BJ (cell line): ENCODE measurements at regions not wholly inside any gene's neighbourhood (a gene's known extent, or its start where the extent isn't known, plus 50 kb on each side); places are given as distances from the start of the nearest gene placed in this dataset.
"Not testable (repeated sequence)": the region's sequence is repeated elsewhere in the genome, so short reads cannot be mapped to it uniquely, and the experiment has no call there.

Source experiments
- CTCF ChIA-PET: fragments of 350-600 bp; formaldehyde crosslinking; extraction: SDS; loops from one replicate; lab custom pipeline; 2021; ENCODE audit warnings: antibody characterized with exemption, inconsistent platforms; lab: Yijun Ruan, JAX
- POLR2A ChIA-PET: fragments of 300-600 bp; sonication (Branson Sonifier 250); formaldehyde crosslinking; extraction: SDS; loops from one replicate; lab custom pipeline; 2021; ENCODE audit warnings: antibody characterized with exemption; lab: Charles Lee
- DNase-seq: peaks from one replicate; pipeline ENCODE4 v3.0.0-alpha.2; 2011; ENCODE audit warnings: low read depth
- H3K27me3 ChIP-seq: 2 replicates; pipeline ENCODE4 v1.6.0; 2011; ENCODE audit warnings: low read length; ENCODE audit not compliant: control insufficient read depth, insufficient read depth
- H3K36me3 ChIP-seq: 2 replicates; pipeline ENCODE4 v1.5.1; 2011; ENCODE audit warnings: low read length; ENCODE audit not compliant: control insufficient read depth, insufficient read depth
- H3K4me3 ChIP-seq: 2 replicates; pipeline ENCODE4 v1.5.1; 2011; ENCODE audit warnings: low read depth, mild to moderate bottlenecking, control low read depth, low read length

DNA sequence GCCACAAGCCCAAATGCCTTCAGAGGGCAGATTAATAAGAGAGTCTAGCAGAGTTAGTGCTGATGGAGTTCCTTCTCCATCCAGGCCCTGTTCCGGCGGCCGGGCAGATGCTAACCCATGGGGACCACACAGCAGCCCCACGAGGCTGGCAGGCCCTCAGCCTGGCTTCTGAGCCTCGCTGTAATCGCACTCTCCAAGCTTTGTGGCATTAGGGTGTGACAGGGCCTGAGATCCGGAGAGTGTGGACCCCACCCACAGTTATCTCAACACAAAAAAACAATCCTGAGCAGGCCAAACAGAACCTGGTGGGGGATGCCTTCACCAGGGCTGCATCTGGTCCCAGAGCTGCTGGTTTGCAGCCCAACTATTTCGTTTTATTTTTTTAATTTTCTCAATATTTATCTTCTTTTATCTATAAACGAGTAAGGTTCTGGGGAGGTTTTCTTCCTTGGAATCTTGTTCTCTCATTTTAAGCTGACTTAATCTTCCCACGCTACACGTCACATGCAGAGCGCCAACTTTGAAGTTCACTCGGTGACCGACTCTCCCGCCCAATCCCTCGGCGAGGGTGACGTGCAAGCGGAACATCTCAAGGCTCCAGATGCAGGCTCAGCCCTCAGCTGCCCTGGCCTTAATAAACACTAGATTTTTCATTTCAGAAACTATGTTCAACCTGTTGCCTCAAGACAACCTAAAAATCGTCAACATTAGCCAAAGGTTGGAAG is 372.4 kb downstream of the BCL2L11 start:
- CTCF ChIA-PET, H3K36me3 ChIP-seq, DNase-seq, H3K27me3 ChIP-seq, POLR2A ChIA-PET: not testable (repeated sequence)
- peak overlapping the region; percentile 51 for H3K4me3 ChIP-seq

DNA sequence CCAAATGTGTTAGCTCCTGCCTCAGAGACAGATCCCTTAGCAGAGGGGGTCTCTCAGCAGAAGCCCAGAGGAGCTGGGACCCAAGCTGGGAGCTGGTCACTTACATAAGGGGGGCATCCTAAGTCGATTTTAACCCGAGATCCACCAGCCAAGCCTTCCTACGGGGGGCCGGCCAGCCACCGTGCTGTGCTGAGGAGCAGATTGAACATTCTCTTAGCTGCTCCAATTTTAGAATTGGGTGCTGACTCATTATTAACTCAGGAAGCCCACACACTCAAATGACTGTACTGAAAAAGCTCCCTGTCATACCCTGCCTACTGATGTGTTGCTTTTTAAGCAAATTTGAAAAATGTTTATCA is 373.0 kb downstream of the BCL2L11 start:
- POLR2A ChIA-PET, H3K27me3 ChIP-seq, DNase-seq, H3K36me3 ChIP-seq, CTCF ChIA-PET: not testable (repeated sequence)
- H3K4me3 ChIP-seq, result peak overlapping the region; percentile 51

DNA sequence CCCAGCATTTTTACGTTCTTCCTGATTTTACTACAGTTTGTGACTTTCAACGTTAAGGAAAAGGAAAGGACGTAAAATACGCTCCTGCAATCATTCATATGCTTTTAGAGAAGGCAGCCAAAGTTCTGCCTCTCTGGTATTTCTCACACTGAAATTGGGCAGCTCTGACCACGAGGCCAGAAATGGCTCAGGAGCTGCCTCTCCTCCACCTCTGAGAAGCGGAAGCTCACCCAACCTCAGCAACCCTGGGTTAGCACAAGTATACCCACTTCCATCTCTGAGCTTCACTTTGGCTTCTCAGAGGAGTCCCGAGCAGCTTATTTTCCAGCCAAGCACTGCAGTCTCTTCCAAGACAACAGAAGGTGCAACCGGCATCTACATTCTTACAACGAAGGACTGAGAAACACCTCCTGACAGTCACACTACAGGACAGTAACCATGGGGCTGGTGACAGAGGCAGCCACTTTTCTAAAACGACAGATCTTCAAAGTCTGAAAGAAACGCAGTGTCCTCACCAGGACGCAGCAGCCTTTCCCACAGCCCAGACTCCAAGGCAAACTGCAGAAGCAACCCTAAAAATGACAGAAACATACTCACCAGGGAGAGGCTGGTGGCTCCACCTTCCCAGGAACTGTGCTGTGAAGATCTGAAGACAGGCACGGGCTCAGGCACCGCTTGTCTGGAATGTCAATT is 373.7 kb downstream of the BCL2L11 start:
- H3K36me3 ChIP-seq, H3K27me3 ChIP-seq, CTCF ChIA-PET, DNase-seq, POLR2A ChIA-PET: not testable (repeated sequence)
- peak overlapping the region; percentile 49 for H3K4me3 ChIP-seq

DNA sequence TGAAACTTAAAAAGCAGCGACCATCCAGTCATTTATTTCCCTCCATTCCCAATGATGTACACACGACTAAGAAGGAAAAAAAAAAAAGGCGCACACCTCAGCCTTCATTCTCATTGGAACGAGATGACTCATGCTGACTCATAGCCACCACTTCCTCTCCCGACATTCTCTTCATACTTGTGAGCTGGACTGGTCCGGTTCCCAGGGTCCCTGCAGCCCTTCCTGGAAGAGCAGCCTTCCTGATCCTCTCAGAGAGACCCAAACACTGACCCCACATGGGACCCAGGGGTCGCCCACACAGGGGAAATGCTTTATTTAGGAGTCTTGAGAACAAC is 374.2 kb downstream of the BCL2L11 start:
- H3K4me3 ChIP-seq, result peak overlapping the region; percentile 49
- H3K27me3 ChIP-seq, POLR2A ChIA-PET, CTCF ChIA-PET, H3K36me3 ChIP-seq, DNase-seq: not testable (repeated sequence)

DNA sequence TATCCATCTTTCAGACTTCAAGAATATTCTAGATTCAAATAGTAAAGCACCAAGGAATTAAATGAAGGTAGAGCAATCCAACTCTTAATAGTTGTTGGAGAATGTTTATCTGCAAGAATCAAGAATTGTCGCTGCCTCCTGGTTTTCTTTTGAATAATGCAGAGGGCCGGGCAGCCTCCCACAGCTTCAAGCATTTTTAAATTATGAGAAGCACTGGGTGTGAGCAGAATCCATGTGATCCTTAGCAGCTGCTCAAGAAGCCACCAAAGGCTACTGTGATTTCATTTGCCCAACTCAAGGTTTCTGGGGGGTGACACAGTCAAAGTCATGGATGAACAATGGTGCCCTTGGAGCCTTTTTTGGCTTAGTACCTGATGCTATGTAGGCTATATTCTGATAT is 374.9 kb downstream of the BCL2L11 start:
- H3K4me3 ChIP-seq, POLR2A ChIA-PET: not testable (repeated sequence)
- DNase-seq, result peak; percentile 27

DNA sequence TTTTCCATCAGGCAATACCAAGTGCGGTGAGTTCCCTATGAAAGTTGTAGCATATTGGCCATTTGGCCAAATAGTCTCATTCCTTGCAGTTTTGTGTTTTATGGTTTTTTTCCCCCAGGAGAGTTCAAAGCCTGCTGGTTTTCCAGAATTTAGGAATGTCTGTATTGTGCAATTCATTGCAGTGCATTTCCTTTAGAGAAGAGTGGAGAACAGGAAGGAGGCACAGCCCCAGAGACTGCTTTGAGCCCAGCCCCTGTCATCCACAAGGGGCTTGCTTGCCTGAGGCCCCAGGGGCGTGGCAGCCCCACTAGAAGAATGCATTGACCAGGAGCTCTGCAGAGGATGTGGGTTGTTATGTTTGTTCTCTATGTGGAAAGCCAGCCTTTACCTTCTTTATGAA is 375.5 kb downstream of the BCL2L11 start:
- H3K27me3 ChIP-seq, POLR2A ChIA-PET, CTCF ChIA-PET, H3K36me3 ChIP-seq, H3K4me3 ChIP-seq: not testable (repeated sequence)
- peak; percentile 45 for DNase-seq

More for the DNA sequence above, 374.9 kb downstream of the BCL2L11 start:
- H3K36me3 ChIP-seq, H3K27me3 ChIP-seq, CTCF ChIA-PET: not testable (repeated sequence)

DNA sequence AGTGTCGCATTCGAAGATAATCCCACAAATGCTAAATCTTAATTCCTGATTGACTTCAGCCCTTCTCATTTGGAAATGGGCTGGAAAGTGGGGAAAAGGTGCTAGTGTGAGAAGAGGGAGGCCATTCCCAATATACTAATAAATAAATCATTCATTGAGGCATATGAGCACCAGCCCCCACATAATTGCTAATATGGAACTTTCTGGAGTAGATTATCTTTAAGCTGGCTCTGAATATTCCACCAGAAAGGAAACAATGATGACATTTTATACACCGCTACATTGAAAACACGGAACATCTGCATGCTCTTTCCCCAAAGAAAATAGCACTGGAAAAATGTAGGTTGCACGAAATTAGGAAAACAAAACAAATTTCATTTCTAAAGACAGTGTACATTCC is 376.1 kb downstream of the BCL2L11 start:
- DNase-seq, H3K27me3 ChIP-seq, H3K4me3 ChIP-seq, H3K36me3 ChIP-seq, POLR2A ChIA-PET, CTCF ChIA-PET: not testable (repeated sequence)

DNA sequence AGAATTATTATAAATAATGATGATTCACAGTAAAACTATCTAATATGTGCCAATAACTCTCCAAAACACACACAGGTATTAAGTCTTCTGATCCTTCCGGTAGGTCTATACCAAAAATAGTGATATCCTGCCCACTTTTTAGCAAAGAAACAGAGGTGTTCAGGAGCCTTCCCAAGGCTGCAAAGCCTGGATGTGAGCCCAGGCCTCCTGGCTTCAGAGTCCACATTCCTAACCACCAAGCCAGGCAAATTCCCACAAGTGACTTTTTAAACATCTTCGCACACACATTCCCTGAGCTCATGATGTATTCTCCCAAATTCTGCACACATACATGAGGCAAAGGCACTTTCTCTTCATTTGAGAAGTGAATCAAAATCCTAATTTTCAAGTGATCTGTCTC is 376.6 kb downstream of the BCL2L11 start:
- DNase-seq, result peak; percentile 23
- H3K4me3 ChIP-seq, H3K36me3 ChIP-seq, POLR2A ChIA-PET, CTCF ChIA-PET, H3K27me3 ChIP-seq: not testable (repeated sequence)

DNA sequence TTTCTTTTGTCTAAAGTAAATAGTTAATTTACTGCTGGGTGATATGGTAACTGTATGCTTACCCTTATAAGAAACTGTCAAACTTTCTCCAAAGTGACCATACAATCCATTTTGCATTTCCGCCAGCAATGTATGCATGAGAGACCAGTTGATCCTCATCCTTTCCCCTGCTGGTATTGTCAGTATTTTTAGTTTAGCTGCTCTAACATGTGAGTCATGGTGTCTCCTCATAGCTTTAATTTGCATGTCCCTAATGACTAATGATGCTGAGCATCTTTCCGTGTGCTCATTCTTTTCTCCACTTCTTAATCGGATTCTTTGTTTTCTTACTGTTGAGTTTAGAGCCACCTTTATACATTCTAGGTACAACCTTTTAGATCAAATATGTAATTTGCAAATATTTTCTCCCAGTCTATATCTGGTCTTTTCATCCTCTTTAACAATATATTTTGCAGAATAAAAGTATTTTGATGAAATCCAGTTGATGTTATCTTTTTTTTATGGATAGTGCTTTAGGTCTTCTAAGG is 379.9 kb downstream of the BCL2L11 start:
- H3K27me3 ChIP-seq, CTCF ChIA-PET, H3K4me3 ChIP-seq, POLR2A ChIA-PET, DNase-seq, H3K36me3 ChIP-seq: not testable (repeated sequence)

DNA sequence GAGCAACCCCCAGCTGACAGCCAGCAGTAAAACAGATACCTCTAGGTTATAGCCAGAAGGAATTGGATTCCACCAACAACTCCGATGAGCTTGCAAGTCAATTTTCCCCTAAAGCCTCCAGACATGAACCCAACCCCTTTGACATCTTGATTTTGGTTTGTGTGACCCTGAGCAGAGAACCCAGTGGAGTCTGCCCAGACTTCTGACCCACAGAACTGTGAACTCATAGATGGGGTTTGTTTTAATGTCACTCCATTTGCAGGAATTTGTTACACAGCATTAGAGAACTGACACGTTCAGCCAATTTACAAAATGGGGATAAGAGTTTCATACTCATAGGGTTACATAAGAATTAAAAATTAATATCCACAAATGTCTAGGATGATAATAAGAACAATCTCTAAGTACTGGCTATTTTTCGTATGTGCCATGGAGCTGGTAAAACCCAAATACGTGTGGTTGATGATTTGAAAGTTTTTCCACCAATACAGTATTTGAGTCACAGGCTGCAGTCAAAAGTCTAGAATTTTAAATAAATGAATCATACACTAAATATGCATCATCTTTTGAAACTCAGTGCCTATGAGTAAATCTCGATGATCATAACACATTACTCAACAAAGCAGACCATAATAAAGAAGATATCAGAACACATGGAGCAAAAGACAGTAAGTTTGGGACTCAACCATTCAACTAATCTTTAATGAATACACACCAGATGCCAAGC is 380.0 kb downstream of the ANAPC1 start:
- H3K4me3 ChIP-seq, POLR2A ChIA-PET, DNase-seq, CTCF ChIA-PET, H3K27me3 ChIP-seq, H3K36me3 ChIP-seq: not testable (repeated sequence)

DNA sequence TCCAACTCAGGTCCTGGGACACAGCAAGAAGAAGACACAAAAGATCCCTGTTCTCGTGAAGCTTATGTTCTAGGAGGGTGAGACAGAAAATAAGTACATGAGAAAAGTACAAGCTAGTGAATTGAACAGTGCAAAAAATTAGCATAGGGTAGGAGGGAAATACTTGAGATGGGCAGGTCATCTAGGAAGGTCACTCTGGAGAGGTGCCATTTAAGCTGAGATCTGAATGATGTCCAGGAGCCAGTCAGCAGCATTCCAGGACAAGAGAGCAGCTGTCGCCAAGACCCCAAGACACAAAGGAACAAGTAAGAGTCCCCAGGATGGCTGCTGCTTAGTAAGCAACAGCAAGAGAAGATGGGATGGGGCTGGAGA is 379.4 kb downstream of the ANAPC1 start:
- DNase-seq, POLR2A ChIA-PET, CTCF ChIA-PET, H3K36me3 ChIP-seq, H3K4me3 ChIP-seq, H3K27me3 ChIP-seq: not testable (repeated sequence)

DNA sequence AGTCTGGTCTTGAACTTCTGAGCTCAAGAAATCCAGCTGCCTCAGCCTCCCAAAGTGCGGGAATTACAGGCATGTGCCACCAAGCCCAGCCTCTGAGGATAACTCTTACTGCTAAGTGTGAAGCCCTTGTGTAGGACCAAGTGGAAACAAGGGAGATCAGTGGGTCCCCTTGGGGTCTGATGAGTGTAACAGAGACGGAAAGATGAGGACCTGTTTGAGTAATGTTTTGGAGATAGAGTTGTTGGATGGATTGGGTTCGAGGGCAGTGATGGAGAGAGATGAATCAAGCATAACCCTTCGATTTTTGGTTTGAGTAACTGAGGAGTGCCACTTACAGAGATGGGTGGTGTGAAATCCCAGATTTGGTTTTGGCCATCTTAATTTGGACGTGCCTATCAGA is 378.7 kb downstream of the ANAPC1 start:
- POLR2A ChIA-PET, H3K27me3 ChIP-seq, DNase-seq, H3K4me3 ChIP-seq, H3K36me3 ChIP-seq, CTCF ChIA-PET: not testable (repeated sequence)

DNA sequence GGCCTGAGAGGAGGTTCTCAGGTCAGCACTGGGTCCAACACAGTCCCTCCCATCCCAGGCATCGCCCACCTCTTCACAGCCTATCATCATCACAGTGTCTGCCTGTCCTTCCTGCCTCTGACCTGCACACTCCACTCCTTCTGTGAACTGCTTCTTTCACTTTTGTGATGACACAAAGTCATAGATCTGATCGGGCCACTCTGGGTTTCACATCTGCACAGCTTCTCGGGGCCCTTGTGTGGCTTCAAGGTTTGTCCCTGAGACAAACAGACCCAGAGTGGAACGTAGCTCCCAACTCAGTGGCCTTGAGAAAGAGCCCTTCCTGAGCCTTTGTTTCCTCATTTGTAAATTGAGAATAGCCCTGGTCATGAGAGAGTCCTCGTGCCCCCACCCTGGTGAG is 377.1 kb downstream of the ANAPC1 start:
- H3K27me3 ChIP-seq, CTCF ChIA-PET, POLR2A ChIA-PET, H3K4me3 ChIP-seq, DNase-seq, H3K36me3 ChIP-seq: not testable (repeated sequence)
